Mesendoderm (in vitro differentiated cells): ENCODE measurements at regions not wholly inside any gene's neighbourhood (a gene's known extent, or its start where the extent isn't known, plus 50 kb on each side); places are given as distances from the start of the nearest gene placed in this dataset.

Source experiments
- DNase-seq: peaks from one replicate; pipeline ENCODE4 v3.0.0; 2013
- H2AK5ac ChIP-seq: 2 replicates; pipeline ENCODE4 v1.6.1; 2013; ENCODE audit warnings: low read length, inconsistent platforms
- H2BK120ac ChIP-seq: 2 replicates; pipeline ENCODE4 v1.6.1; 2013; ENCODE audit warnings: low read depth, mild to moderate bottlenecking, low read length, moderate library complexity, mixed read lengths
- H2BK15ac ChIP-seq: replicated peaks from 2 replicates; pipeline ENCODE4 v1.6.1; 2013; ENCODE audit warnings: low read depth, mild to moderate bottlenecking, moderate library complexity
- H2BK5ac ChIP-seq: 2 replicates; pipeline ENCODE4 v1.6.1; 2013; ENCODE audit warnings: low read length, inconsistent platforms
- H3K18ac ChIP-seq: 2 replicates; pipeline ENCODE4 v1.6.1; 2013; ENCODE audit warnings: mild to moderate bottlenecking, low read length, mixed read lengths
- H3K23ac ChIP-seq: one replicate; pipeline ENCODE4 v1.6.1; 2013; ENCODE audit warnings: low read length
- H3K27ac ChIP-seq: 2 replicates; pipeline ENCODE4 v1.5.1; 2013; ENCODE audit warnings: low read depth, mild to moderate bottlenecking, inconsistent platforms, low read length, moderate library complexity
- H3K27me3 ChIP-seq: 2 replicates; pipeline ENCODE4 v1.6.1; 2013; ENCODE audit warnings: low read length, control low read depth, mild to moderate bottlenecking, inconsistent platforms; ENCODE audit not compliant: insufficient read depth, poor library complexity
- H3K36me3 ChIP-seq: 2 replicates; pipeline ENCODE4 v1.6.1; 2013; ENCODE audit warnings: low read length, inconsistent platforms; ENCODE audit not compliant: control insufficient read depth, insufficient read depth
- H3K4ac ChIP-seq: one replicate; pipeline ENCODE4 v1.6.1; 2013; ENCODE audit warnings: low read depth, mild to moderate bottlenecking, low read length, moderate library complexity
- H3K4me1 ChIP-seq: 2 replicates; pipeline ENCODE4 v1.6.1; 2013; ENCODE audit warnings: low read depth, low read length, inconsistent platforms; ENCODE audit not compliant: control insufficient read depth
- H3K4me2 ChIP-seq: 2 replicates; pipeline ENCODE4 v1.6.1; 2013; ENCODE audit warnings: low read length
- H3K4me3 ChIP-seq: 2 replicates; pipeline ENCODE4 v1.5.1; 2013; ENCODE audit warnings: mild to moderate bottlenecking, low read length
- H3K56ac ChIP-seq: one replicate; pipeline ENCODE4 v1.6.1; 2013; ENCODE audit warnings: low read length
- H3K79me1 ChIP-seq: 2 replicates; pipeline ENCODE4 v1.6.1; 2013; ENCODE audit warnings: low read length, inconsistent platforms
- H3K79me2 ChIP-seq: 2 replicates; pipeline ENCODE4 v1.6.1; 2013; ENCODE audit warnings: mild to moderate bottlenecking, low read length; ENCODE audit not compliant: control insufficient read depth, insufficient read depth
- H3K9ac ChIP-seq: 2 replicates; pipeline ENCODE4 v1.6.1; 2013; ENCODE audit warnings: low read length, inconsistent platforms
- H4K5ac ChIP-seq: one replicate; pipeline ENCODE4 v1.6.1; 2013; ENCODE audit warnings: low read length
- H4K8ac ChIP-seq: one replicate; pipeline ENCODE4 v1.6.1; 2013; ENCODE audit warnings: low read depth, mild to moderate bottlenecking, control low read depth, low read length, moderate library complexity
- WGBS: extraction: QIAGEN DNeasy Blood & Tissue Kit; methylation state at CpG from one replicate; pipeline ENCODE4 v1.1.7; 2013; ENCODE audit warnings: low lambda C conversion rate, missing lambda C conversion rate; ENCODE audit not compliant: insufficient coverage; ENCODE audit errors: extremely low coverage; 5-methylcytosine and 5-hydroxymethylcytosine counted together

DNA sequence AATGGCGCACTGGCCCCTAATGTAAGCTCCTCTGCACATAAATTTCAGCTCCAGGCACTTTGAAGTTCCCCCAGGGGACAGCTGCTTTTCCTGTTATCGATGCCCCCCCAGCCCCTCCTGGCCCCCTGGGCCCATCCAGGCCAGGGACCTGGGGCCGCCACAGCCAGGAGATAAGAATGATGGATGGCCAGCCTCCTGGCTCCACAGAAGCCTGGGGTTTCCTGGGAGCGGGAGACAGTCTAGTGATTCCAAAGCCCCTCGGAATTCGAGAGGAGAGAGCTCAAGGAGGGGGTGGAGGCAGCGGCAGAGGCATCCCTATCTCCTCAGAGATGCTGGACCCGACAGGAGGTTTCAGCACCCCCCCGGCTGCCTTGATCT, 98.4 kb upstream of the HAND1 start:
- no peak overlapping the region for H4K5ac ChIP-seq
- no peak overlapping the region for H2BK15ac ChIP-seq
- no peak overlapping the region for H4K8ac ChIP-seq
- no peak overlapping the region for H3K4ac ChIP-seq
- no peak overlapping the region for H3K23ac ChIP-seq
- peak; percentile 76 for DNase-seq
- no peak overlapping the region for H3K56ac ChIP-seq
- no peak overlapping the region for H3K4me3 ChIP-seq
- H3K4me1 ChIP-seq, result peaks cover 2% of the 10 kb centered on the region
- no peaks in the 10 kb centered on the region for H3K27me3 ChIP-seq
- no peak overlapping the region for H2BK120ac ChIP-seq
- no peak overlapping the region for H3K27ac ChIP-seq
- H3K18ac ChIP-seq, result no peak overlapping the region
- H3K4me2 ChIP-seq, result no peak overlapping the region
- H3K36me3 ChIP-seq, result no peaks in the 10 kb centered on the region
- H2BK5ac ChIP-seq, result no peak overlapping the region
- H2AK5ac ChIP-seq, result no peak overlapping the region
- H3K79me2 ChIP-seq, result no peaks in the 10 kb centered on the region
- WGBS, result no CpG with 5 or more reads among the region's 9 CpGs
- no peaks in the 10 kb centered on the region for H3K79me1 ChIP-seq
- H3K9ac ChIP-seq, result no peak overlapping the region

DNA sequence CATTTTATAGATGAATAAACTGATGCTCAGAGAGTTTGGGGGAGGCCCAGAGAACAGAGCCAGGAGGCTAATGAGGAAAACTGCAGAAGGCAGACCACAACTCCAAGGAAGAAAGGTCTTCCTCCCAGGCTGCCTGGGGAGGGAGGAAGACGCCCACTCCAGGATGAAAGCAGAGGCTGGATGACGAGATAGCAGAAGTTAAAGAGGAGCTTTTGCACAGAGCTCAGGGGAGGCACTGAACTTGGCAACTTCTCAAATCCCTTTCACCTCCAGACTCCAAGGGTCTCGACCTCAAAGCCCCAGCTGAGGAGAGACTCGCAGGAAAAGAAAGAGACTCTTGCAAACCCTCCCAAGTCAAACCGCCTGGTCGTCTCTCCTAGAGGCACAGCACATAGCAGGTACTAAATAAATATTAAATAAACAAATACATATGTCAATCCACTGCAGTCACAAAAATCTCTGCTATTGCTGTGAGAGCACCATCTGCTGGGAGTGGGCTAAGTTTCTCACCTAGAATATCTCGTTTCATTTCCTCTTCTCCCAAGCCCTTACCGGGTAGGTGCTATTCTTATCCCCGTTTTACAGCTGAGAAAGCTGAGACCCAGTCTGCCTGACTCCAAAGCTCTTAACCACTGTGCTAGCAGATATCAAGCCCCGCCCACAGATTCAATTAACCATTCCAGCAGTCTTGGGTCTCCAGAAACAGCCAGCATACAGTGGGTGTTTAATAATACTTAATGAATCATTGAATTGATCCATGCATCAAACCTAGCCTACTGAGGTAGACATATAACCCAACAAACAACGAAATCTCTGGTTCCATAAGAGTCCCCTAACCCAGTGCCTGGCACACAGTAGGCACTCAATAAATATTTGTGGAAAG, 97.8 kb upstream of the HAND1 start:
- Histone ChIP-seq H2BK5ac (no peak overlapping the region), H3K56ac (no peak overlapping the region), H3K79me2 (no peaks in the 10 kb centered on the region), H3K27me3 (no peaks in the 10 kb centered on the region), H3K79me1 (no peaks in the 10 kb centered on the region), H4K8ac (no peak overlapping the region), H2BK120ac (no peak overlapping the region), H3K4me2 (no peak overlapping the region), H3K27ac (no peak overlapping the region), H3K36me3 (no peaks in the 10 kb centered on the region), H3K4ac (no peak overlapping the region), H2AK5ac (no peak overlapping the region), H3K18ac (peak overlapping the region; percentile 54), H4K5ac (no peak overlapping the region), H3K4me3 (no peak overlapping the region), H3K4me1 (peaks cover 2% of the 10 kb centered on the region), H2BK15ac (no peak overlapping the region), H3K9ac (no peak overlapping the region), H3K23ac (no peak overlapping the region)
- peak; percentile 70 for DNase-seq
- WGBS, result no CpG with 5 or more reads among the region's 11 CpGs

DNA sequence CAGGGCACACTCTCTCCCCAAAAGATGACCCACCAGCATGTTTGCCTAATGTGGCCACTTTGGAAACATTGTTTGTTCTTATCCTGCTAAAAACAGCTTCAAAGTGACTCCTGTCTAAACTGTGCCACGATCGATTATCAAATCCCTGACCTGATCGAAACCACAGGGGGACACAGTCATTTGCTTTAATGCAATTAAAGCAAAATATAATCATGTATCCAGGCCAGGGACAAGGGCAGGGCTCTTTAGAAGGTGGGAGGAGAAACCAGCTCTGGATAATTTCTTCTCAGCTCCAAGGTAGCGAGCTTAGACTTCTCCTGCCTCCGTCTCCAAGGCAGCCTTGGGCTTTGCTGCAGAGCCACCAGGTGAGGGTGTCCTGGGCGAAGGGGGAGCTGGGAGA, 95.0 kb upstream of the HAND1 start:
- Histone ChIP-seq H3K4ac (no peak overlapping the region), H3K18ac (no peak overlapping the region), H3K56ac (peak overlapping the region; percentile 19), H2BK15ac (no peak overlapping the region), H3K79me2 (no peaks in the 10 kb centered on the region), H3K79me1 (no peaks in the 10 kb centered on the region), H3K4me1 (peaks cover 2% of the 10 kb centered on the region), H3K27me3 (no peaks in the 10 kb centered on the region), H3K4me3 (no peak overlapping the region), H3K9ac (no peak overlapping the region), H2BK120ac (no peak overlapping the region), H2BK5ac (no peak overlapping the region), H4K8ac (no peak overlapping the region), H3K27ac (no peak overlapping the region), H3K4me2 (no peak overlapping the region), H3K23ac (no peak overlapping the region), H2AK5ac (no peak overlapping the region), H4K5ac (no peak overlapping the region), H3K36me3 (no peaks in the 10 kb centered on the region)
- no peak for DNase-seq
- WGBS, result no CpG with 5 or more reads among the region's 6 CpGs

DNA sequence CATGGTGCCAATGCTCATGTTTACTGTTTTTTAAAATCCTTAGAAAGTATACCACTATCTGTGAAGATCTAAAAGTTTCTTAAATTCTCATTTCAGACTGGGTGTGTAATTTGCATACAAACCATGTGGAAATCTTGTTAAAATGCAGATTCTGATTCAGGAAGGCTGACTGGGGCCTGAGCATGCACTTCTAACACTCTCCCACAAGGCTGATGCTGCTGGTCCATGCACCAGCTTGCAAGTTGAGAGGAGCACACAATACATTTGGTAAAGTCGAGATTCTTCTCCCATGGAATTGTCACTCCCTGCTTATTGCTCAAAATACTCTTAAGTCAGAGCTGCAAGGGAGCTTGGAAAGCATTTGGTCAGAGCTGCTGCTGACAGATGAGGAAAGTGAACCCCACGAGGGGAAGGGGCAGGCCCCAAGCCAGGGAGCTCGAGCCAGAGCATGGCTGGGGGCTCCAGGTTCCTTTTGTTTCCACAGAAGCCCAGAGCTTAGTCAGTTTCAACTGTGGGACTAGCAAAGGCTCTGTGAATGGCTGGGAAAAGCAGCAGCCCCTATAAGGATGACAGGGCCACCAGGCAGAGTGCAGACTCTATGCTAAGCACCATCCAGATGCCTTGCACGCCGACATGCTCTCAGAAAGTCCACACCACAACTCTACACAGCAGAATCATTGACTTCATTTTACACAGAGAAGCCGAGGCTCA, 93.5 kb upstream of the HAND1 start:
- H3K27ac ChIP-seq, result no peak overlapping the region
- H4K5ac ChIP-seq, result no peak overlapping the region
- H3K18ac ChIP-seq, result peak overlapping the region; percentile 10
- H2BK120ac ChIP-seq, result no peak overlapping the region
- DNase-seq, result peak; percentile 77
- peak overlapping the region; percentile 14 for H2BK5ac ChIP-seq
- H3K4ac ChIP-seq, result peak overlapping the region; percentile 73
- H4K8ac ChIP-seq, result no peak overlapping the region
- H3K4me3 ChIP-seq, result no peak overlapping the region
- H3K56ac ChIP-seq, result peak overlapping the region; percentile 56
- no CpG with 5 or more reads among the region's 6 CpGs for WGBS
- no peaks in the 10 kb centered on the region for H3K79me1 ChIP-seq
- no peak overlapping the region for H3K23ac ChIP-seq
- H3K36me3 ChIP-seq, result no peaks in the 10 kb centered on the region
- no peak overlapping the region for H3K4me2 ChIP-seq
- no peak overlapping the region for H2BK15ac ChIP-seq
- no peak overlapping the region for H2AK5ac ChIP-seq
- no peaks in the 10 kb centered on the region for H3K27me3 ChIP-seq
- no peaks in the 10 kb centered on the region for H3K4me1 ChIP-seq
- H3K79me2 ChIP-seq, result no peaks in the 10 kb centered on the region
- no peak overlapping the region for H3K9ac ChIP-seq

DNA sequence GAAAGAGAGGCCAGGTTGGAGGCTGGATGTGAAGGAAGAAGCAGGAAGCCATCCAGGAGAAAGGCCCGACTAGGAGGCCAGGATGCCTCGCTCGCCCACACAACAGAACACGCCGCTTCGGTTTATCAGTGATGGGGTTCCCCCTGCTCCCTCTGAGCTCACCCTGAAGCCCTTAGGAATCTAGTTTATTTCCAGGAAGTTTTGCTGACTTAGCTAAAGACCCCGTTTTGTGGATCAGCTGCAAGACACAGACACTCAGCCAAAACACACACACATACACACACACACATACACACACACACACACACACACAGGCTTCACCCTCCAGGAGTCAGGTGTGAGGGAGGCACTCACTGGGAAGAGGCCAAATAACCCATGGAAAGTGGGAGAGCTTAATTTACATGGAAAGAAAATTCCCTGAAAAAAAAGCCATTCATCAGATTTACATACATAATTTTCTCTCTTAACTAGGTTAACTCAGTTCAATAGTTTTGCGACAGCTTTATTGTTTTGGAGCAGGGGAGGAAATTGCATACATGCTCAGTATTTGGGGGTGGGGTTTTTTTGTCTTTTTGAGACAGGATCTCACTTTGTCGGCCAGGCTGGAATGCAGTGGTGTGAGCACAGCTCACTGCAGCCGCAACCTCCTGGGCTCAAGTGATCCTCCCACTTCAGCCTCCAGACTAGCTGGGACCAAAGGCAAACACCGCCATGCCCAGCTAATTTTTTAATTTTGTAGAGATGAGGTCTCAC, 92.7 kb upstream of the HAND1 start:
- Histone ChIP-seq H4K8ac (no peak overlapping the region), H3K9ac (no peak overlapping the region), H3K4me1 (no peaks in the 10 kb centered on the region), H4K5ac (no peak overlapping the region), H3K27me3 (no peaks in the 10 kb centered on the region), H2AK5ac (no peak overlapping the region), H3K4me3 (no peak overlapping the region), H2BK120ac (no peak overlapping the region), H3K4ac (no peak overlapping the region), H2BK5ac (peak overlapping the region; percentile 71), H3K79me1 (no peaks in the 10 kb centered on the region), H3K23ac (no peak overlapping the region), H3K4me2 (no peak overlapping the region), H3K56ac (peak overlapping the region; percentile 6), H3K36me3 (no peaks in the 10 kb centered on the region), H3K18ac (peak overlapping the region; percentile 13), H3K27ac (peak overlapping the region; percentile 9), H3K79me2 (no peaks in the 10 kb centered on the region), H2BK15ac (no peak overlapping the region)
- peak; percentile 73 for DNase-seq
- WGBS, result no CpG with 5 or more reads among the region's 11 CpGs
